HEK293T (cell line): ENCODE measurements at regions not wholly inside any gene's neighbourhood (a gene's known extent, or its start where the extent isn't known, plus 50 kb on each side); places are given as distances from the start of the nearest gene placed in this dataset.

Source experiments
- ARNT ChIP-seq: fragments of 450-650 bp; IDR thresholded peaks from 2 replicates; pipeline ENCODE4 v1.6.1; 2017; ENCODE audit warnings: mild to moderate bottlenecking
- BHLHE40 ChIP-seq: fragments of 450-650 bp; IDR thresholded peaks from 2 replicates; pipeline ENCODE4 v1.6.1; 2016; ENCODE audit warnings: mild to moderate bottlenecking, moderate library complexity, borderline replicate concordance
- ELF4 ChIP-seq: fragments of 450-650 bp; IDR thresholded peaks from 2 replicates; pipeline ENCODE4 v1.6.1; 2017; ENCODE audit warnings: antibody characterized with exemption
- FOXK2 ChIP-seq: fragments of 450-650 bp; IDR thresholded peaks from 2 replicates; pipeline ENCODE4 v1.6.1; 2016; ENCODE audit warnings: mild to moderate bottlenecking
- FOXM1 ChIP-seq: fragments of 450-650 bp; IDR thresholded peaks from 2 replicates; pipeline ENCODE4 v1.6.1; 2017; ENCODE audit warnings: mild to moderate bottlenecking, borderline replicate concordance
- HDGF ChIP-seq: fragments of 450-650 bp; IDR thresholded peaks from 2 replicates; pipeline ENCODE4 v1.6.1; 2017; ENCODE audit warnings: antibody characterized with exemption, borderline replicate concordance
- LEF1 ChIP-seq: fragments of 450-650 bp; IDR thresholded peaks from 2 replicates; pipeline ENCODE4 v1.6.1; 2017; ENCODE audit warnings: mild to moderate bottlenecking, borderline replicate concordance
- NFRKB ChIP-seq: fragments of 450-650 bp; IDR thresholded peaks from 2 replicates; pipeline ENCODE4 v1.6.1; 2016; ENCODE audit warnings: mild to moderate bottlenecking, moderate library complexity
- SP1 ChIP-seq: fragments of 450-650 bp; IDR thresholded peaks from 2 replicates; pipeline ENCODE4 v1.6.1; 2017
- ZNF384 ChIP-seq: fragments of 450-650 bp; IDR thresholded peaks from 2 replicates; pipeline ENCODE4 v1.6.1; 2016

DNA sequence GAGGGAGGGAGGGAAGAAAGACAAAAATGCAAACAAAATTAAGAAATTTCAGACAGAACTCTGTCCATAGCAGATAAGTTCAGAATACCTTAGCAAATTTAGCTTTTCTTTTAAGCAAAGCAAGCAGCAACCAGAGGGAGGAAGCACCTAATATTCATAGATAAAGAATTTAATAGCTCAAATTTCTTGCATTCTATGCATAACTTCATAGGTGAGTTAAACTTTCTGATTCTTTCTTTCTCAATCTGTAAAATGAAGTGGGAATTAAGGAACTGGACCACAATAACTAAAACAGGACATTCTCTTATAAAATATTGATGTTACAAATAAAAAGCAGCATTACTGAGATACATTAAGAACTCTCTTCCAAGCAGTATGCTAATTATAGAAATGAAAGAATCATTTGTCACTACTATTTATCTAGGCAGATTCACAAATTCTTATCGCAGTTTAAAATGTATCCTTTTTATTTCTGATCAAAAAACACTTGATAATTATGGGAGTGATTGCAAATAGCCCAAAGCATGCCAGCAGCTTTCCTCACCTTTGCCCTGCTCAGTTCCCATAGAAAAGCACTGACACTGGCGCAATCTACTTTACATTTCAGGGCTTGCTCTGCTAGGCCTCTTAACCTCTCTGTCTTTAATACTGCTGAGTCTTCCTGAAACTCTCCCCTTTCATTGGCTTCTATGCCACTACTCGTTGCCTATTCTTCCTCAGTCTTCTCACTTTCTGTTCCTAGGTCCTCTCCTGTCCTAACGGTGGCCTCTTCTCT, 341.8 kb downstream of the PIK3R1 start:
- TF ChIP-seq BHLHE40 (no peak), NFRKB (no peak), ARNT (no peak), SP1 (no peak), ELF4 (no peak), FOXK2 (no peak), HDGF (no peak), ZNF384 (no peak), FOXM1 (no peak), LEF1 (no peak)
